ENCODE measurements at regions not wholly inside any gene's neighbourhood (a gene's known extent, or its start where the extent isn't known, plus 50 kb on each side); places are given as distances from the start of the nearest gene placed in this dataset.
"Not testable (repeated sequence)": the region's sequence is repeated elsewhere in the genome, so short reads cannot be mapped to it uniquely, and the experiment has no call there.

- TF ChIP-seq POLR2A, CTCF (IDR thresholded peaks at IDR 0.05): not testable (repeated sequence)
Observed at GRCh38 chr7:6936626-6937025, 110.6 kb upstream of the CCZ1B start.
